Colonic mucosa (tissue), 4 donors: ENCODE measurements at regions not wholly inside any gene's neighbourhood (a gene's known extent, or its start where the extent isn't known, plus 50 kb on each side); places are given as distances from the start of the nearest gene placed in this dataset.

Experiments
- DNase-seq: peaks from one replicate; pipeline ENCODE4 v3.0.0-alpha.2; 2020
- H3K27ac ChIP-seq: fragments of 200-600 bp; one replicate; pipeline ENCODE4 v1.8.0; 2021
- H3K27me3 ChIP-seq: fragments of 200-600 bp; one replicate; pipeline ENCODE4 v1.8.0; 2021
- H3K36me3 ChIP-seq: fragments of 200-600 bp; one replicate; pipeline ENCODE4 v1.8.0; 2021
- H3K4me1 ChIP-seq: fragments of 200-600 bp; one replicate; pipeline ENCODE4 v1.8.0; 2021; ENCODE audit warnings: mild to moderate bottlenecking
- H3K4me3 ChIP-seq: fragments of 200-600 bp; one replicate; pipeline ENCODE4 v1.8.0; 2021
- H3K9ac ChIP-seq, 2 donors: one replicate each; pipeline ENCODE4 v1.7.0; 2013; ENCODE audit warnings: control low read depth in 2 of 2, low read depth in 2 of 2, low read length in 2 of 2
- H3K9me3 ChIP-seq: fragments of 200-600 bp; one replicate; pipeline ENCODE4 v1.8.0; 2021
- intact Hi-C: fragments of 100-400 bp; cut with DNase I; formaldehyde crosslinking; loops from one replicate; pipeline ENCODE4 v1.14.1; 2022
- TF ChIP-seq, protein P1 (sequence below): fragments of 200-600 bp; IDR thresholded peaks from one replicate; pipeline ENCODE4 v1.8.0; 2022; ENCODE audit warnings: antibody characterized with exemption, mild to moderate bottlenecking
- donor health status: healthy.
- donor health status: DM: no; HTN: no; CAD: no.
- donor health status: DM: no; HTN: no; CAD: no.

DNA sequence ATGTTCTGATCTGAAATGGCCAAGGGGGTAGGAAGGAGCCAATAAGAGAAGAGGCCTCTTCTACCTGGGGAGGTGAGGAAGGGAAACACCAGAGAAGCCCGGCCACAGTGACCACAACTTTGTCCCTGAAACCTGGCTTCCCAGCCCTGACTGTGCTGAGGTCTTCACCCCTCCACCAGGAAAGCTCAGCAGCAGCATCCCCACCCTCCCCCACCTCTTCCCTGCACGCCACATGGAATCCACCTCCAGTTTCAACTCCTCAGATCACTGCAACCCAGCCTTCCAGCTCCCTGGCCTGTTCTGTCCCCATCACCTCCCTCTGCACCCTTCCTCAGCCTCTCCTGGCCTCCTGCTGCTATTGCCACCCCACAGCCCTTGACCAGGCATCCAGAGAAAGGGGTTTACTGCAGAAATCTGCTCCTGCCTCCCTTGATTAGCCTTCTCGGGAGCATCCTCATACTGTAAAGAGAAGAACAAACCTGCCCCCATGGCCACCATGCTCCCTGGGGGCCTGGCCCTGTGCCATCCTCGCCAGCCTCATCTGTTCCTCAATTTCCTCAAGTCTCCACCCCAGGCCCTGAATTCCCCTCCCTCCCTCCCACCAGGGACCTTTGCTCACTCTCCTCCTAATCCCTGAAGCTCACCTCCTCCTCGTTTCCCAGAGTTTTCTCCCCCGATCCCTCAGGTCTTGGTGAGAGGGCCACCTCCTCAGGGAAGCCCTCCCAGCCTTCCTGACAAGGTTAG is 450.9 kb downstream of the MATN1 start:
- TF ChIP-seq, protein P1, sequence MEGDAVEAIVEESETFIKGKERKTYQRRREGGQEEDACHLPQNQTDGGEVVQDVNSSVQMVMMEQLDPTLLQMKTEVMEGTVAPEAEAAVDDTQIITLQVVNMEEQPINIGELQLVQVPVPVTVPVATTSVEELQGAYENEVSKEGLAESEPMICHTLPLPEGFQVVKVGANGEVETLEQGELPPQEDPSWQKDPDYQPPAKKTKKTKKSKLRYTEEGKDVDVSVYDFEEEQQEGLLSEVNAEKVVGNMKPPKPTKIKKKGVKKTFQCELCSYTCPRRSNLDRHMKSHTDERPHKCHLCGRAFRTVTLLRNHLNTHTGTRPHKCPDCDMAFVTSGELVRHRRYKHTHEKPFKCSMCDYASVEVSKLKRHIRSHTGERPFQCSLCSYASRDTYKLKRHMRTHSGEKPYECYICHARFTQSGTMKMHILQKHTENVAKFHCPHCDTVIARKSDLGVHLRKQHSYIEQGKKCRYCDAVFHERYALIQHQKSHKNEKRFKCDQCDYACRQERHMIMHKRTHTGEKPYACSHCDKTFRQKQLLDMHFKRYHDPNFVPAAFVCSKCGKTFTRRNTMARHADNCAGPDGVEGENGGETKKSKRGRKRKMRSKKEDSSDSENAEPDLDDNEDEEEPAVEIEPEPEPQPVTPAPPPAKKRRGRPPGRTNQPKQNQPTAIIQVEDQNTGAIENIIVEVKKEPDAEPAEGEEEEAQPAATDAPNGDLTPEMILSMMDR: no peak
- no peaks in the 10 kb centered on the region for H3K27me3 ChIP-seq
- H3K9ac ChIP-seq: no peak overlapping the region
- intact Hi-C loops: no loop called here
- no peaks in the 10 kb centered on the region for H3K4me1 ChIP-seq
- no peaks in the 10 kb centered on the region for H3K36me3 ChIP-seq
- H3K4me3 ChIP-seq: no peak overlapping the region
- no peak overlapping the region for H3K27ac ChIP-seq
- H3K9me3 ChIP-seq: no peaks in the 10 kb centered on the region
- no peak for DNase-seq

GRCh38 chr1:30271401-30272276 is 451.7 kb downstream of the MATN1 start:
- H3K9ac ChIP-seq: no peak overlapping the region
- no peaks in the 10 kb centered on the region for H3K36me3 ChIP-seq
- no peak overlapping the region for H3K27ac ChIP-seq
- TF ChIP-seq, protein P1: no peak
- DNase-seq: no peak
- H3K27me3 ChIP-seq: no peaks in the 10 kb centered on the region
- H3K4me3 ChIP-seq: no peak overlapping the region
- H3K9me3 ChIP-seq: no peaks in the 10 kb centered on the region
- intact Hi-C loops: no loop called here
- no peaks in the 10 kb centered on the region for H3K4me1 ChIP-seq

DNA sequence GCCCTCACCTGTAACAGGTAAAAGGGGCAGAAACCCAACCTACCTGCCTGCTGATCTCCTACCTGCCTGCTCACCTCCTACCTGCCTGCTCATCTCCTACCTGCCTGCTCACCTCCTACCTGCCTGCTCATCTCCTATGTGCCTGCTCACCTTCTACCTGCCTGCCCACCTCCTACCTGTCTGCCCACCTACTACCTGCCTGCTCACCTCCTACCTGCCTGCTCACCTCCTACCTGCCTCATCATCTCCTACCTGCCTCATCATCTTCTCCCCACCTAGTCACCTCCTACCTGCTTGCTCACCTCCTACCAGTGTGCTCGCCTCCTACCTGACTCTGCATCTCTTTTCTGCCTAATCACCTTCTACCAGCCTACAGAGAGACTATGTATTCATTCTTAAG is 452.9 kb downstream of the MATN1 start:
- DNase-seq: no peak
- Histone ChIP-seq H3K27me3 (no peaks in the 10 kb centered on the region), H3K4me3 (no peak overlapping the region), H3K36me3 (no peaks in the 10 kb centered on the region), H3K9ac (no peak overlapping the region), H3K9me3 (no peaks in the 10 kb centered on the region), H3K4me1 (no peaks in the 10 kb centered on the region), H3K27ac (no peak overlapping the region)
- TF ChIP-seq, protein P1: no peak
- intact Hi-C loops: no loop called here

DNA sequence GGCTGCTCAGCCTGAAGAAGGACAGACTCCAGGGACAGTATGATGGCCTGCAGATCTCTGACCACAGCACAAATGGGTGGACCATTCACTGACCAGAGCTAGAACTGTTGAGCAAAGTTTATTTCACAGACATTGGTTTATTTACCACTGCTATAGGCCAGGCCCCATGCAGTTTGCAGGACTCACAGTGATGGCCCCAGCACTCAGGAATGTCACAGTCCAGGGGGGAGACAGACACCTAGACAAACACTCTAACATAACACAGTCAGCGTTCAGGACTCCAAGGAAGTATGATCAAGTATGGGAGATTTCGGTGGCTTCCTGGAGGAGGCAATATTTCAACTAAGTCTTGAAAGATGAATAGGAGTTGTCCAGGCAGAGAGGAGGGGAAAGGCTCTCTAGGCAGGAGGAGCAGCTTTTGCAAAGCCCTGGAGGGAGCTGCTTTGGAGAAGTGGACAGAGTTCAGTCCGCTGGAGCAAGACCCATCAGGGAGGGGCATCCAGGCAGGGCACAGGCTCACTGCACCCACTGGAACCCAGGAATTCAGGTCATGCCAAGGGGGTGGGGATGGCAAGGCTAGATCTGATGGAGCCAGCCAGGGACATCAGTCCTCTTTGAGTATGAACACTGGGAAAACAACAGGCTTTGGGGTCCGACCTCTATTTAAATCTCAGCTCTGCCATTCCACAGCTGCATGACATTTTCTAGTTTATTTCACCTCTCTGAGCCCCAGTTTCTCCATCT is 454.3 kb downstream of the MATN1 start:
- intact Hi-C loops: no loop called here
- Histone ChIP-seq H3K9me3 (no peaks in the 10 kb centered on the region), H3K4me3 (no peak overlapping the region), H3K9ac (no peak overlapping the region), H3K36me3 (no peaks in the 10 kb centered on the region), H3K4me1 (no peaks in the 10 kb centered on the region), H3K27ac (no peak overlapping the region), H3K27me3 (no peaks in the 10 kb centered on the region)
- DNase-seq: no peak
- TF ChIP-seq, protein P1: no peak

DNA sequence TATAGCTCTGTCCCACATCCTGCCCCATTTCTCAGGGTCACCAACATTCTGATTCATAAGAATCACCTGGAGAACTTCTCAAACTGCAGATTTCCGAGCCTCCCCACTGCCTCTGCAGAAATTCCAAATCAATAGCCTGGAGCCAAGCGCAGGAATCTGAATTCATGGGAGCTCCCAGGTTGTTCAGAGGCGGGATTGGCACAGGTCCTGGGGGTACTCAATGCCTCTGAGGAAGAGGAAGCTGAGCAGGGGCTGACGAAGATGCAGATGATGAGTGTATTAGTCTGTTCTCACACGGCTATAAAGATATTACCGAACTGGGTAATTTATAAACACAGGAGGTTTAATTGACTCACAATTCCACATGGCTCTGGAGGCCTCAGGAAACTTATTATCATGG is 455.5 kb downstream of the MATN1 start:
- H3K4me3 ChIP-seq: no peak overlapping the region
- no peaks in the 10 kb centered on the region for H3K9me3 ChIP-seq
- no peak for DNase-seq
- no peak overlapping the region for H3K9ac ChIP-seq
- H3K27me3 ChIP-seq: no peaks in the 10 kb centered on the region
- H3K4me1 ChIP-seq: no peaks in the 10 kb centered on the region
- intact Hi-C loops: no loop called here
- H3K27ac ChIP-seq: no peak overlapping the region
- H3K36me3 ChIP-seq: no peaks in the 10 kb centered on the region
- TF ChIP-seq, protein P1: no peak
